HG03135 (cell line): ENCODE measurements at regions not wholly inside any gene's neighbourhood (a gene's known extent, or its start where the extent isn't known, plus 50 kb on each side); places are given as distances from the start of the nearest gene placed in this dataset.
"Not testable (repeated sequence)": the region's sequence is repeated elsewhere in the genome, so short reads cannot be mapped to it uniquely, and the experiment has no call there.

Experiments used
- ATAC-seq: cut with Tn5 transposase; IDR thresholded peaks from one replicate; pipeline ENCODE4 v1.9.1; 2021; ENCODE audit warnings: mild to moderate bottlenecking, moderate library complexity; ENCODE audit not compliant: unreplicated experiment

GRCh38 chr6:130700397-130700796, 126.8 kb upstream of the SMLR1 start:
- no peak for ATAC-seq

- no peak for ATAC-seq
Observed at GRCh38 chr6:130708338-130708737, 118.9 kb upstream of the SMLR1 start.

GRCh38 chr6:130711641-130712040, 115.6 kb upstream of the SMLR1 start:
- ATAC-seq = not testable (repeated sequence)

- ATAC-seq = no peak
Observed at GRCh38 chr6:130713144-130713543, 114.1 kb upstream of the SMLR1 start.

- ATAC-seq = no peak
Observed at GRCh38 chr6:130715058-130715457, 112.1 kb upstream of the SMLR1 start.

GRCh38 chr6:130716466-130716865, 110.7 kb upstream of the SMLR1 start:
- ATAC-seq = no peak

- ATAC-seq = no peak
Observed at GRCh38 chr6:130717657-130718056, 109.5 kb upstream of the SMLR1 start.

- ATAC-seq = no peak
Observed at GRCh38 chr6:130720076-130720715, 107.0 kb upstream of the SMLR1 start.

GRCh38 chr6:130724089-130724488, 103.1 kb upstream of the SMLR1 start:
- no peak for ATAC-seq

- no peak for ATAC-seq
Observed at GRCh38 chr6:130725551-130725950, 101.7 kb upstream of the SMLR1 start.

- not testable (repeated sequence) for ATAC-seq
Observed at GRCh38 chr6:130728064-130728463, 99.1 kb upstream of the SMLR1 start.

- no peak for ATAC-seq
Observed at GRCh38 chr6:130730600-130730999, 96.6 kb upstream of the SMLR1 start.

GRCh38 chr6:130734161-130734560, 93.0 kb upstream of the SMLR1 start:
- no peak for ATAC-seq

- ATAC-seq = no peak
Observed at GRCh38 chr6:130740308-130740707, 86.9 kb upstream of the SMLR1 start.

GRCh38 chr6:130742131-130742681, 85.0 kb upstream of the SMLR1 start:
- no peak for ATAC-seq

- no peak for ATAC-seq
Observed at GRCh38 chr6:130743175-130743574, 84.0 kb upstream of the SMLR1 start.

GRCh38 chr6:130744576-130745366, 82.4 kb upstream of the SMLR1 start:
- ATAC-seq = no peak

- no peak for ATAC-seq
Observed at GRCh38 chr6:130748041-130748440, 79.2 kb upstream of the SMLR1 start.

GRCh38 chr6:130749402-130749801, 77.8 kb upstream of the SMLR1 start:
- no peak for ATAC-seq

GRCh38 chr6:130752267-130752666, 74.9 kb upstream of the SMLR1 start:
- no peak for ATAC-seq

- ATAC-seq = no peak
Observed at GRCh38 chr6:130754786-130755367, 72.3 kb upstream of the SMLR1 start.
